Fibroblast of mammary gland (primary cell): ENCODE measurements at regions not wholly inside any gene's neighbourhood (a gene's known extent, or its start where the extent isn't known, plus 50 kb on each side); places are given as distances from the start of the nearest gene placed in this dataset.

Experiments used
- DNase-seq: peaks from one replicate; pipeline ENCODE4 v3.0.0-alpha.2; 2010; ENCODE audit warnings: low read depth
- H3K4me3 ChIP-seq: 2 replicates; pipeline ENCODE4 v1.5.1; 2011; ENCODE audit warnings: low read depth, mild to moderate bottlenecking, low read length, moderate library complexity; ENCODE audit not compliant: control insufficient read depth
- CTCF ChIP-seq: conservative IDR thresholded peaks from 2 replicates; pipeline ENCODE4 v1.5.1; 2011; ENCODE audit warnings: low read depth, low read length, inconsistent platforms; ENCODE audit not compliant: control insufficient read depth, insufficient read depth

GRCh38 chr20:21874921-21875320, 169.5 kb downstream of the PAX1 start:
- TF ChIP-seq CTCF = no peak
- no peak for DNase-seq
- no peak overlapping the region for H3K4me3 ChIP-seq

GRCh38 chr20:21874127-21874526, 168.7 kb downstream of the PAX1 start:
- TF ChIP-seq CTCF = no peak
- H3K4me3 ChIP-seq = no peak overlapping the region
- DNase-seq = no peak

- TF ChIP-seq CTCF = no peak
- H3K4me3 ChIP-seq = no peak overlapping the region
- DNase-seq = no peak
Measured at GRCh38 chr20:21873291-21873690, 167.8 kb downstream of the PAX1 start.

- no peak overlapping the region for H3K4me3 ChIP-seq
- no peak for TF ChIP-seq CTCF
- no peak for DNase-seq
Measured at GRCh38 chr20:21867811-21868210, 162.3 kb downstream of the PAX1 start.

- H3K4me3 ChIP-seq = no peak overlapping the region
- no peak for TF ChIP-seq CTCF
- DNase-seq = no peak
Measured at GRCh38 chr20:21867353-21867752, 161.9 kb downstream of the PAX1 start.

- no peak for TF ChIP-seq CTCF
- H3K4me3 ChIP-seq = no peak overlapping the region
- no peak for DNase-seq
Measured at GRCh38 chr20:21862956-21863355, 157.5 kb downstream of the PAX1 start.

- TF ChIP-seq CTCF = no peak
- no peak for DNase-seq
- H3K4me3 ChIP-seq = no peak overlapping the region
Measured at GRCh38 chr20:21862259-21862946, 156.9 kb downstream of the PAX1 start.
